HG03097 (cell line): ENCODE measurements at regions not wholly inside any gene's neighbourhood (a gene's known extent, or its start where the extent isn't known, plus 50 kb on each side); places are given as distances from the start of the nearest gene placed in this dataset.
"Not testable (repeated sequence)": the region's sequence is repeated elsewhere in the genome, so short reads cannot be mapped to it uniquely, and the experiment has no call there.

Source experiments
- ATAC-seq: cut with Tn5 transposase; IDR thresholded peaks from one replicate; pipeline ENCODE4 v1.9.1; 2021; ENCODE audit not compliant: unreplicated experiment, low FRiP score

DNA sequence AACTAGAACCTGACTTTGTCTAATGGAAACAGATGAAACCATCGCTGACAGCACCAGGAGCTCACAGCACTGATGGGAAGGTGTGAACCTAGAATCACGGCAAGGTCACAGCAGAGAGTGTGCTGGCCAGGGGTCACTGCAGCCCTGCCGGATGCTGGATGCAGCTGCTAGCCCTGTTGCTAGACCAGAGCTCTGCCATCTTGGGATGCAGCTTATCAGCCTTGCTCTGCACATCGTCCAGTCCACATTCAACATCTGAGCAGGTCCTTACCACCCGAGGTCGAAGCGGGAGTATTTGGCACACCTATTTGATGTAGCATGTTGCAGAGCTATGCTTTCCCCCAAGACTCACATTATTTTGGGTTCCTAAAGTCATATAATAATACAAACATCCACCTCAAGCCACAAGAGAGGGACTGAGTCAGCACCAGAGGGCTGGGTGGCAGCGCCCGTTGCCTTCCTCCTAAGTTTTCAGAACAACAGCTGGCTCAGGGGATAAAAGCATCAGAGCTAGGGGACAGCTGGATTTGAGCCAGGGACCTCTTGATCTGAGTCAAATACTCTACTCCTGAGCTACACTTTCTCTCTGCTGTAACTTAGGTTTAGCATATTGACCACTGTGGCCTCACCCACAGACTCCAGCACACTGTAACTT lies 135.3 kb downstream of the ZNF467 start:
- ATAC-seq: no peak

DNA sequence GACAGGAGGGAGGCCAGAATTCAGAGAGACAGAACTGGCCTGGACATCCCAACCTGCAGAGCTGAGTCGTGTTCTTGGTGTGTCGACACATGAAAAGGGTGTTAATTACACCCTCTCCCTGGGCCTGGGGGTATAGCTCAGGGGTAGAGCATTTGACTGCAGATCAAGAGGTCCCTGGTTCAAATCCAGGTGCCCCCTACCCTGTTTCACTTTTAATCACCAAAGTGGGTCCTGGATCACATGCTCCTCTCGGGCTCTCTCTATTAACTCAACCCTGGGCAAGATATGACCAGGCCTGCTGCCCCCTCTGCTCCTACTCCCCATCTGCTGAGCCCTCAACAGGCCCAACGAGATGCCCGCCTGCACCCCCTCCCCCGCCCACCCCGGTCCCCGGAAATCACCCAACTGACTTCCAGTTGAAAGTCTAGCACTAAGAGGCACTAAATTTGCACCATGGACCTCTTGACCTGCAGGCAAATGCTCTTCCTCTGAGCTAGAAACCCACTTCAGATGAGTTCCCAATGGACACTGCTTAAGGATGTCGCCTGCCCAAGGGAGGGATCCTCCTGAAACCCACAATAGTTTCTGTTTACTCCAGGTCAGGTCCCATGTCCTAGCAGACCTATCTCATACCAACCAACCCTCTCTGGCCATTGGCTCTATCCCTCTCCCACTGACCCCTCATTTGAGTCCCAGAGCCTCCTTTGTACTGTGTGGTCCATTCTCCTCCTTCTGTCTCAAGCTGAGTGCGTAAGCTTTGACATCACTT lies 137.6 kb downstream of the ZNF467 start:
- no peak for ATAC-seq

DNA sequence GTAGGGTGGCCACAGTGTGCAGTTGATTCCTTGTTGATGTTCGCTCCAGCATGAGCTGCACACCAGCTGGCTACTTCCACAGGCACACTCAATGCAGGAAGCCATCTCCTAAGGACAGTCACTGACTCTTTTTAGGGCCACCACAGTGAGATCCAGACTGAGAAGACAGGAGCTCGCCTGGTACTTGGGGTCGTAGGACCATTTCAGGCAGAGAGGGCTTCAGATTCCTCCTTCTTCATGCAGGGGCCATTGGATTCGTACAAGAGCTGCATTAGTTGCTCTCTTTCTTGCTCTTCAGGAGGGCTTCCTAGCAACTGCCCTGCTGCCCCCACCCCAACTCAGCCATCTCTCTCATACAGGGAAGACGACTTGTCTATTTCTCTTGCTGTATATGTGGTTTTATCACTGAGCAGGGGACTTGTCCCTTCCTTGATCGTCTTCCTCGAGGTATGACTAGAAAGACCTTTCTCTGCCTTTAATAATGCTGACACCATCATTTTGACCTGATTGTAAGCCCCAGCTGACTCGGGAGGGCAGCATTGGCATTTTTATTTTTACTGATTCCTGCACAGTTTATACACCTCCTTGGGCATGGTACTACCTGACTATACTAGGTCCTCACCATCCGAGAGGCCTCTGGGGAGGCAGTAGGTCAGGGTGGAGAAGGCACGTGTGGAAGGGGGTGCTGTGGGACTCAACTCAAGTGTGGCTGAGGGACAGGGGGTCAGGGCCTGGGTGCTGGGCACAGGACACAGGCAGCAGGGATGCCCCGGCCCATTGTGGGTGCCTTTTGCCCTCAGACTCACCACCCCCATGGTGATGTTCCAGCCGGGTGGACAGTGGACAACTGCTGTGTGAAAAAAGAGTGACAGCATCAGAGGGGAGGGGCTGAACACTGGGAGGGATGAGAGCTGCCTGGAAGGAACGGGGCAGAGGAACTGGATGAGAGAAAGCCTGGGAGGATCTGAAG lies 136.7 kb upstream of the ZNF746 start:
- ATAC-seq: no peak

DNA sequence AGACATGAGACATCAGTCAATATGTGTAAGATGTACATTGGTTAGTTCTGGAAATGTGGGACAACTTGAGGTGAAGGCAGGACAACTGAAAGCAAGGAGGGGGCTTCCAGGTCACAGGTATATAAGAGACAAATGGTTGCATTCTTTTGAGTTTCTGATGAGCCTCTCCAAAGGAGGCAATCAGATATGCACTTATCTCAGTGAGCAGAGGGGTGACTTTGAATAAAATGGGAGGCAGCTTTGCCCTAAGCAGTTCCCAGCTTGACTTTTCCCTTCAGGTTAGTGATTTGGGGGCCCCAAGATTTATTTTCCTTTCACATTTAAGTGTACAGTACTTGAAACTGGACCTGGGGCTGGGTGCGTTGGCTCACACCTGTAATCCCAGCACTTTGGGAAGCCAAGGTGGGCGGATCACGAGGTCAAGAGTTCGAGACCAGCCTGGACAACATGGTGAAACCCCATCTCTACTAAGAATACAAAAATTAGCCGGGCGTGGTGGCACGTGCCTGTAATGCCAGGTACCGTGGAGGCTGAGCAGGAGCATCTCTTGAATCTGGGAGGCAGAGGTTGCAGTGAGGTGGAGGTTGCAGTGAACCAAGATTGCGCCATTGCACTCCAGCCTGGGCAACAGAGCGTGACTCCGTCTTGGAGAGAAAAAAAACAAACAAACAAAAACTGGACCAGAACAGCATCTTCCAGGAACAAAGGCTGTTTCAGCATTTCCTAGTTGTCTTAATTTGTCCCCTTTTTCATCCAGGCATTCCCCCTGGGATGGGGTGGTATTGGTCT lies 130.9 kb upstream of the ZNF746 start:
- ATAC-seq: not testable (repeated sequence)

DNA sequence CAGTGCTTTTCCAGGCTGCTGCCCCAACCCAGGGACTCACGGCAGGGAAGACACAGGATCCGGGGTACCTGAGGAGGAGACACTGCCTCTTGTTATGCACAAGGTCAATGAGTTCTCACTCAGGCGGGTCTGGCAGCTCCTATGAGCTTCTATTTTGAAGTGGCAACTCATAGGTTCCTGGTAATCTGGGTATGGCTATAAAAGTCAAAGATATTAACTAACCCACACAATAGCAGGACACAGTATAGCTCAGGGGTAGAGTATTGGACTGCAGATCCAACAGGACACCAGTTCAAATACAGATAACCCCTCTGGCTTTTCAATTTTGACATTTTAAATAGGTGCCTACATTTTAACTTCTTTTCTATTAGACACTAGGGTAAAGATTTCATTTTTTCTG lies 130.3 kb upstream of the ZNF746 start:
- no peak for ATAC-seq

DNA sequence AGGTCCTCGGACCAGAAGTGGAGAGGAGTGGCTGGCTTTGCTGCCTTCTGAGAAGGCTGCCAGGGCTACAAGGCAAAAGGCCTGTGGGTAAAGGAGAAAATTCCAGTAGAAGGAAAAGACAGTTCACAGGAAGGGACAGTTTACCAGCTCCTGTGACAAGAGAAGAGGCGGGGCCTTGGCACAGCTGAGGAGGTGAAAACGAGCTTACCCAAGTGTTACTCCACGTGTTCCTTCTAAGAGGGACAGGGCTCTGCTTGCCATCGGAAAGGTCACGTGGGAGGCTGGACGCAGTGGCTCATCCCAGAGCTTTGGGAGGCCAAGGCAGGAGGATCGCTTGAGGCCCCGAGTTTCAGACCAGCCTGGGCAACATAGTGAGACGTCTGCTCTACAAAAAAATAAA lies 129.4 kb upstream of the ZNF746 start:
- no peak for ATAC-seq

DNA sequence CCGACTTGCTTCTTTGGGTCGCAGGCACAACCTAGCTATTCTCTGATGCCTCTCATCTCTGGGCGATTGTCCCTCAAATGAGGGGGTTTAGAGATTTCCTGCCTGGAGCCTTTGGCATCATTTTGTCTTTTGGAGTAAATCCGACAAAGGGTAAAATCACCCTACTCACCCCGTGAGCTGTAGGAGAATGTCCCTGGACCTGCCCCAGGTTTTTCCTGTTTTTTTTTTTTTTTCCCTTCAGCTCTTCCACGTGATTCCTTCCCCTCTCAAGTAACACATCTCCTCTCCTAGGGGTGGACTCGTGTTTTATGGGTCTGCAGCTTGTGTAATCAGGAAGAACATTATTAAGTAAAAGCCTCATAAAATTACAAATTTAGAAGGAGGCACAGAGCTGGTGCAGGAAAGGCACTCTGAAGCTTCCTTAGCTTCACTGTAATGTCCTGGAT lies 128.4 kb upstream of the ZNF746 start:
- no peak for ATAC-seq

DNA sequence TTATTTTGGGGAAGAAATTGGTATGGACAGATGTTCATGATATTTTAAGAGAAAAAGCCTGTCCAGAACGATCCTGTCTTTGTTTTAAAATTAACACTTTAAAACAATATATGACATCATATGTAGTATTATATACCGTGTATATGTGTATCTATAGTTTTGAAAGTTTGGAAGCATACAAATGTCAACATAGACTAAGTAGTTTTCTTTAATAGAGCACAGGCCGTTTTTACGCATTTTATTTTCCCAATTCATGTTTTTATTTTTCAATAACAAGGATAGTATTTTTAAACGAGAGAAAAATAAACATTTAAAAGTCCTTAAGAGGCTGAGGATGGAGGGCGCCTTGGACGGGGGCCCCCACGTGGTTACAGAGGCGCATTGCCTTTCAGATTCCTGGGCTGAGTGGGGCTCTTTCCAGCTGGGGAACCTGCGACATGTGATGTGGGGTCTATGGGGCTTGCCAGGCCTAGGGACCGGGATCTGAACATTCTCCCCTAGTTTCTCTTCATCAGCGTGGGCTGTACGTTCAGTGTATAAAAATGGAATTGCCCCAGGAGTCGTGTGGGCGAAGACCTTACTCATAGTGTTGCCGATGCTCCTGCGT lies 127.8 kb upstream of the ZNF746 start:
- no peak for ATAC-seq

DNA sequence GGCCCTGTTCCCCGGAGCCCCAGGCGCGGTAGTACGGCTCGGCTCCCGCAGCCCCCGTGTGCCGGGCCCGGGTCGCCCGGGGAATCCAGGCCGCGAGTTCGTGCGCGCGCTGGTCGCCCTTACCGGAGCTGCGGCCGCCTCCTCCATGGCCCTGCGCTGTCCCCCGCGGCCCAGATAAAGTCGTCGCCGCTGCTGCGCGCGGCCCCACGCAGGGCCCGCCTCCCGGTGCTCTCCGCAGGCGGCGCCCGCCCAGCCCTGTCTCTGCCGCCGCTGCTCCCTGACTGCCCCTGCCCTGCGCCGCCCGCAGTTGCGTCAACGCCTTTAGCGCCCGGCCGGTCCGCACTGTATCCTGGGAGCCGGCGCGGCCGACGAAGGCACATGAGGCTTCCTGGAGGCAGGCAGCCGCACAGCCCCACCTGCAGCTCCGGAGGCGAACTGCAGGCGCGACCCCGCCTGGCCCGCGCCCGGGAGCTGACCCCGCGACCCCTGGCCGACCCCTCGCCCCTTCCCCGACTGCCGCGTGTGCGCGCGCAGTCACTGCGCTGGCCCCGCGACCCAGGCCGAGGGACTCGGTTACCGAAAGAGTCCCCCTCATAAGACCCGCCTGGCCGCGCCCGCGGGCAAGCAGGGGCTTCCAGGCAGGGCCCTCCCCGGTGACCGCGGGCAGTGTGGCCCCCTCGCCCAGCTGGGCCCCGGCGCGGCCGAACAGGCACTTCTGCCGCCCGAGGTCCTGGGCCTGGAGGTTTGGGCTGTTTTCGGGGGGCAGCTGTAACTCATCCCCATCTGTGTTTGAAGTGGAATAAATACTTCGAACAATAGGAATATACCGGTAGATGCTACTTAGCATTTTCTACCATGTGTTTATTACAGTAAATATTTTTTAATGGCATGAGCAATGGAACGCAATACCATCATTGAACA lies 127.1 kb upstream of the ZNF746 start:
- peak; percentile 97 for ATAC-seq

DNA sequence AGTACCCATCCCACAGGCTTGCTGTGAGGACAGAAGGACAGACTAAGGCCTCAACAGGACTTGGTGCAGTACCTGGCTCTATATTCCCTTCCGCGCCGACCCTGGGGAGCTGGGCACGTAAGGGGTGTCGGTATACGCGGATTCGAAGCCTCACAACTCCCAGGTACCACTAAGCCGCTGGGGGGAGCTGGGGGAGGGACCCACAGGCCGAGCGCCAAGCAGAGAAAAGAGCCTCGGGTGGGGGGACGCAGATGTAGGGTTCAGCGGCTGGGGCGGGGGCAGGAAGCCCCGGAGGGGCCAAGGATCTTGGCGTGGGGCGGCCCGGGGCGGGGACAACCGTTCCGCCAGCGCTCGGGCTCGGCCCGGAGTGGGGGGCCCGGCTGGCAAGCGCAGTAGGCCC lies 126.4 kb upstream of the ZNF746 start:
- ATAC-seq: no peak

DNA sequence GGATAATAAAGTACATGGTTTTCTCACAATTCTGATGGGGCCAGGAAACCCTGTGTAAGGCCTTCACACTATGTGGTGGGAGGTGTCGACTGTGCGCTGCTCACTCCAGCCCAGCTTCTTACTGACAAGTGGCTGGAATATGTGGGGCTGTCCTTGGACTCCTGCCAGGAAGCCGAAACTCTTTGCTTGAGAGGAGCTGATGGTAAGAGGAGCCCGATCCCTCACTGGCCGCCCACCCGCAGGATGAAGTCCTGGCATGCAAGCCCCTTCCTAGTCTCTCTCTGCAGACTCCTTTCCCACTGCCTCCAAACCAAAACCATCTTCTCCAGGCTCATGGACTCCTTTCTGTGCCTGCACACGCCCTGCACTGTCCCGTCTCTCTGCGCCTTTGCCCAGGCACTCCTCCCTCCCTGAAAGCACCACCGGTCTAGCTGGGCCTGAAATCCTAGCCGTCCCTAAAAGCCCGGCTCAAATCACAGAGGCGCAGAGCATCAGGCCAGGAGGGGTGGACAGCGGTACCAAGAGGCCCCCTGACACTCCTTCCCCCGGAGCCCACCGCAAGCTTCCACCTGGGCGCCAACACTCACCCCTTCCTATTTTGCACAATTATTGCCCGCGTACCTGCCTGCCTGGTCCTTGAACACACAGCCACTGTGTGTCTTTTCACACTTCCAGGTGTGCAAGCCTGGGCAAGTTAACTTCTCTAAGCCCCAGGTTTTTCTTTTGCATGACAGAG lies 125.8 kb upstream of the ZNF746 start:
- not testable (repeated sequence) for ATAC-seq

DNA sequence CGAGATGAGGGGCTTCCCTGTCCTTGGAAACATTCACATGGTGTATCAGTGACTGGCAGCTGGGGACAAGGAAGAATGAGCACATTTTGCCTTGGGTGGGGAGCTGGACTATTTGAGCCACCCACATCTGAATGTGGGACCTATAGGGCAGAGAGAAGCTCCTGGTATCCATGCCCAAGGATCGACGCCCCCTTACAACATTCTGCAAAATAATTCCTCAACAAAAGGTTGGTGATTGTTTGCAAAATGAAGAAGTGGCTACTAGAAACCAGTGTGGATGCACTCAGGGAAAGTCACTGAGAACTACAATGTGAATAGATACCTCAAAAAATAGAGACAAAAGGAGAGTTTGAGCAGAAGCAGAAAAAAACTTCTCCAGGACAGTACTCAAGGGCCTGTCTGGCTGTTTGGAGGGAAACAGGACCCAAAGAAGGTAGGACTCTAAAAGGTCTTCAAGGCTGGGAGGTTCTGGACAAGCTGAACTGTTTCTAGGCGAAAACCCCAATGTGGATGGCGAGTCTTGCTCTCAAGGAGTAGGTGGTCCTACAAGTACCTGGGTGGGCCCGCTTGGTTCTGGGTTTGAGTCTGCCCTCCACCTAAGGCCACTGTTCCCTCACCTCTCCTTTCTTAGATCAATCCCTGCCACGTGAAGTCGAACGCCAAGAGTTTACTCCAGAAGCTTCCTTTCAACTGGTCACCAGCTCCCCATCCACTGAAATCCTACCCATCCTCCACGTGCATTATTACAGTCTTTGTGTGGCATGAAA lies 125.0 kb upstream of the ZNF746 start:
- no peak for ATAC-seq

DNA sequence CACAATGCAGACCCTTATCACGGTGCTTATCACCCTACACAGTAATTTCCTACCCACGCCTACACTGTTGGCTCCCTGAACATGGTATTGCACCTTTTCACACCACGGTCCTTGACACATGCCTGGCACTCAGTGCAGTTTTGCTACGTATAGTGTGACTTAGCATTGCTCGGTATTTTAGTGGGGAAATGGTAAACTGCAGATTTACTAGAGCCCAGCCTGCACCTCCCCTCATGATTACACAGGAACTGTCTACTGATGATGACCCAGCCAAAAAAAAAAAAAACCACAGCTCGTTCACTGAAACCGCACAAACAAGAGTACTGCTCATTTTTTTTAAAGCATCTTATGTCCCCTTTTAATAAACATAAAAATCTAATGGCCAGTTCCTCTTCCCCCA lies 124.2 kb upstream of the ZNF746 start:
- ATAC-seq: no peak

DNA sequence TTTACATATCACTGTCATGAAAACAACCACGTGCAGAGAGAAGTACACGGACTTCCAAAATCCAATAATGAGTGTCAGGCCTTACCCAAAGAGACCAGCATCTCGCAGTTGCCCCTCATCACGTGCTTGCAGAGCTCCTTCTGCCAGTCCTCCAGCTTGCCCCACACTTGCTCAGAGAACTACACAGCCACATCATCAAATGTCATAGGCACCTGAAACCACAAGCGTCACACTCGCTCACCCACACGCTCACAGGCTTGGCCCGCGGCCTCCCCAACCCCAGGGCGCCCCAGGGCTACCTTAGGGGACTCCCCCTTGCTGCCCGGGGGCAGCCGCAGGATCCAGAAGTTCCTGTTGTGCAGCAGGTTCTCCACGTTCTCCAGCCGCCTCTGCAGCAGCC lies 123.4 kb upstream of the ZNF746 start:
- no peak for ATAC-seq

DNA sequence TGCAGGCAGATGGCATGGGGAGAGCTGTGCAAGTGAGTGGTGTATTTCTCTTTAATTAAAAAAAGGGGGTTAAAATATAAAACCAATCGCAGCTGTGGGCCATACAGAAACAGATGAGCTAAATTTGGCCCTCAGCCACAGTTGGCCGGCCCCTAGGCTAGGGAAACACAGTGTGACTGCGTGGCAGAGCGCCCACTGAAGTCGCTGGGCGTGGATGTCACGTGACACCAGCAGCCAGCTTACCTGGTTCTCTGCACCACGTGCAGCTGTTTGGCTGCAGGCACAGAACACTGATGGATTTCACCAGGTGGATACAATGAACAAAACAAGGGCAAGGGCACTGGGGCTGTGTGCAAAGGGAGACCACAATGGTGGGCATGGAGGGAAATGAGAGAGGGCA lies 119.3 kb upstream of the ZNF746 start:
- no peak for ATAC-seq

DNA sequence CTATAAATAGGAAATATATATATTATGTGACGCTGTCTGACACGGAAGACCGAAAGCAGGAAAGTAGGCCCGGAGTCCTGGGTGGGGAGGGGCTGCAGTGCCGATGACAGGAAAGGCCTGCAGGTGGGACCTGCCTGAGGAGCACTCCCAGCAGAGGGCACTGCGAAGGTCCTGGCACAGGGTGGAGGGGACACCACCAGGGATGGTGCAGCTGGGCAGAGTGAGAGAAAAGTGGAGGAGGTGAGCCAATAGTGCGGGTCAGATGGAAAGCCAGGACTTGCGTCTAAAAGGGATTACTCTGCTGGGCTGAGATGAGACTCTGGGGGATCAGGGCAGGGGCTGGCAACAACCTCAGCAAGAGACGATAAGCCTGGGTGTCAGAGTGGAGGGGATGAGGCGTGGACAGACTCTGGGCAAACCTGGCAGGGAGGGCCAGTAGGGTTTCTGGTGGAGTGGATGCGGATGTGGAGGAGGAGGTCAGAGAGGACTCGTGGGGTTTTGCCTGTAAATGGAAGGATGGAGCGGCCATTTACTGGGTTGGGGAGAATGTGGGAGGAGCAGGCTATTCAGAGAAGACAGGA lies 118.2 kb upstream of the ZNF746 start:
- no peak for ATAC-seq

DNA sequence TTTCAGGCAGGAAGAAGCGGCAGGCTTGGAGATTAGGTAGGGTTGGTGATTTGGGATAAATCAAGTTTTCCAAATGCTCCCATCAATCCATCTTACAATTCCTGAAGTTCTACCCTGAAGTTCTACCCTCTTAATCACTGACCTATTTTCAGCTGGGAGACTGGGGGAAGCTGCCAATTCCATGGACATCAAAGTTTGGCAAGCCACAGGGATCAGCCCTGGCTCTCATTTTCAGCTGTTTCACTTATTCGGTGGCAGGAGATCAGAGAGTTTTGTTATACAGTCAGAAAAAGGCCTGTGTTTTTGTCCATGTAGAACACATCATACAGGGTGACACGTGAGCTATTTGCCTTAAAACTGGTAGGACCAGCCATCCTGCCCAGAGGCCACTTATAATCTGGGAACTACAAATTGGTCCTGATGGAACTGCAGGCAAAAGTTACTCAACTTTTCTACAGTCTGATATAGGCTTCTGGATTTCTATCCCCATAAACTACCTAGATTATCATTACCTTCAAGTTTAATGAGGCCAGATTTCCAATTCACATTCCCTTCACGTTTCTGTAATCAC lies 112.9 kb upstream of the ZNF746 start:
- no peak for ATAC-seq
